GM12872 (cell line): ENCODE measurements at regions not wholly inside any gene's neighbourhood (a gene's known extent, or its start where the extent isn't known, plus 50 kb on each side); places are given as distances from the start of the nearest gene placed in this dataset.

Experiments used
- TF ChIP-seq, protein P1 (sequence below): IDR thresholded peaks from 3 replicates; pipeline ENCODE4 v1.5.1; 2011; ENCODE audit warnings: low read depth, mild to moderate bottlenecking, low read length, moderate library complexity; ENCODE audit not compliant: insufficient read depth

- TF ChIP-seq, protein P1, sequence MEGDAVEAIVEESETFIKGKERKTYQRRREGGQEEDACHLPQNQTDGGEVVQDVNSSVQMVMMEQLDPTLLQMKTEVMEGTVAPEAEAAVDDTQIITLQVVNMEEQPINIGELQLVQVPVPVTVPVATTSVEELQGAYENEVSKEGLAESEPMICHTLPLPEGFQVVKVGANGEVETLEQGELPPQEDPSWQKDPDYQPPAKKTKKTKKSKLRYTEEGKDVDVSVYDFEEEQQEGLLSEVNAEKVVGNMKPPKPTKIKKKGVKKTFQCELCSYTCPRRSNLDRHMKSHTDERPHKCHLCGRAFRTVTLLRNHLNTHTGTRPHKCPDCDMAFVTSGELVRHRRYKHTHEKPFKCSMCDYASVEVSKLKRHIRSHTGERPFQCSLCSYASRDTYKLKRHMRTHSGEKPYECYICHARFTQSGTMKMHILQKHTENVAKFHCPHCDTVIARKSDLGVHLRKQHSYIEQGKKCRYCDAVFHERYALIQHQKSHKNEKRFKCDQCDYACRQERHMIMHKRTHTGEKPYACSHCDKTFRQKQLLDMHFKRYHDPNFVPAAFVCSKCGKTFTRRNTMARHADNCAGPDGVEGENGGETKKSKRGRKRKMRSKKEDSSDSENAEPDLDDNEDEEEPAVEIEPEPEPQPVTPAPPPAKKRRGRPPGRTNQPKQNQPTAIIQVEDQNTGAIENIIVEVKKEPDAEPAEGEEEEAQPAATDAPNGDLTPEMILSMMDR = no peak
Measured at GRCh38 chr2:71811726-71812125, 335.9 kb downstream of the CYP26B1 start.

GRCh38 chr2:71811157-71811556, 336.5 kb downstream of the CYP26B1 start:
- TF ChIP-seq, protein P1 = no peak

DNA sequence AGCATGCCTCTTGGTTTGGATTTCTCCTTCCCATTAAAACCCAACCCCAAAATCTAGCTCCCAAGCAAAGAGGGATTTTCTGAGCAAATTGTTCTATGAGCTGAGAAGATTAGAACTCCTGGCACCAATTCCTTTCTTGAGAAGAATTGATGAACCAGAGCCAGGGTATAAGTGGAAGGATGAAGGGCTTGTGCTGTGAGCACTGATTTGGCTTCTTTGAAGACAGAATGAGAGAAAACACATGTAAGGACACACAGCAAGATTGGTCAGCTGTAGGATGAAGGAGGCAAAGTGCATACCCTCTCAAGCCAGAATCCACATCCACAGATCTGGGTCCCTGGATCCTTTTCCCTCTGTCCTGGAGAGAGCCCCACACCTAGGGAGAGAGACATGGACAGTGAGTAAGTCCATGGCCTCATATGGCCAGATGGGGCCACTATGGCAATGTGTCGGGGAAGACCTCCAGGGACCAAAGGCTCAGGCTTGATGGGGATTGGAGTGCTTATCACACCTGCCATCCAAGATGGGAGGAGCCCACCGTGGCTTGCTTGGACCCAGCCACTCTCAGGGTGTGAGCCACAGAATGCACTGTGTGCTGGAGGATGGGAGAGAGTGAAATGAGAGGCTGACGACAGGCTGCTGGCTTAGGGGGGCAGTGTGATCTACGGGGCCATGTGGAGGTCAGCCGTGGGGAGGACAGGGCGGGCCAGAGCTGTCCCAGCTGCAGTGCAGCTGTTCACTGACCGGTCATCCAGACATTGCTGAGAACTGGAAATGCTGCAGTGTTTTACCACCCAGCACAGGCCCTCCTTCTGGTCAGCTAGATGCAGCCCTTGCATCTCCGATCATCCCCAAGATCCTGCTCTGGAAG, 339.8 kb downstream of the CYP26B1 start:
- TF ChIP-seq, protein P1 = no peak

DNA sequence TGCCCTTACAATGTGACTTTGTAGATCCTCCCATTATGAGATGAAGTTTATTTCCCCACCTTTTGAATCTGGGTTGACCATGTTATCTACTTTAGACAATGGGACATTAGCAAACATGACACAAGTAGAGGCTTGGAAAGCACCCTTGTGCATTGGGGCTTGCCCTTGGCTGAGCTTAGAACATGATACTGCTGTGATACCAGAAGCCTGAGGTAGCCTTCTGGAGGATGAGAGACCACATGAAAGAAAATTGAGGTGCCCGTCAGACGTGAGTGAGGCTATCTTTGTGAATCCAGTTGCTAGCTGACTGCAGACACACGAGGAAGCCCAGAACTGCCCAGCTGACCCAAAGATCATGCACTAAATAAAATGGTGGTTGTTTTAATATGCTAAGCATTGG, 341.2 kb downstream of the CYP26B1 start:
- TF ChIP-seq, protein P1 = no peak

DNA sequence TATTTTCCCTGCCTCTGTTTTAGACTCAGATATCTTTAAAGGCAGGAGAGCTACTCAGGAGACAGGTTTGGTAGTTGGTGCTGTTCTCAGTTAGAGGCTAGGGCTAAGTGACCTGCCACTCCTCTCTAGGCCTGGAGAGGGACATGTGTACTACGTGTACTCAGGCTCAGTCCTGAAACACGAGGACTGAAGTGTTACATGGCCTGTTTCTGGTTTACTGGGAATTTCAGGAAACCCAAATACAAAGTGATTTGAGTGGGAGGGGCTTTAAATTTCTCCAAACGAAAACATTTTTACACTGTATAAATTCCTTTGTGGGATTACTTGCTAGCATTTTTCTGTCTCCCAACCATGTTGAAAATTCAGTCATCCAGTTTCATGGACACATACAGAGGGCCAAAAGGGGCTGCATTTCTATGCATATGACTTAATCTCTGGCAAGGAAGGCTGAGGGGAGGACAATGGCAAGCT, 343.3 kb downstream of the CYP26B1 start:
- TF ChIP-seq, protein P1 = no peak

- TF ChIP-seq, protein P1 = no peak
Measured at GRCh38 chr2:71803398-71803797, 344.3 kb downstream of the CYP26B1 start.

GRCh38 chr2:71802556-71802955, 345.1 kb downstream of the CYP26B1 start:
- TF ChIP-seq, protein P1 = no peak
